ENCODE measurements at regions not wholly inside any gene's neighbourhood (a gene's known extent, or its start where the extent isn't known, plus 50 kb on each side); places are given as distances from the start of the nearest gene placed in this dataset.

DNA sequence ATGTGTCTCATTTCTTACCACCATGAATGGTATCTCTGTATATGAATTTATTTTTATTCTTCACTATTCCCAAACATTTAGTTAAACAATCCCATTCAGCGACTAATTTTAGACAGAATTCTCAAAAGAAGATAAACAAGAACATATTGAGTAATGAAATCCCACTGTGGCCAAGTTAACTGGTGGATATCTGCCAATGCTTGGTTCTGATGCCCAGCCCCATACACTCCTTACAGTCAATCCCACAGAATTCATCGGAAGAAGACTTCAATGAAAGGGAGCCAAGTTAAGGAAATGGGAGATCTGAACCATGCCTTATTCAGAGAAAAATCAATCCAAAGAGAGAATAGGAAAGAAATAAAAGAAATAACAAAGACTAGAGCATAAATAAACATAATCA is 518.0 kb downstream of the XPNPEP1 start:
- TF ChIP-seq EZH2 (IDR thresholded peaks at IDR 0.05), result no peak
- no peak for TF ChIP-seq POLR2AphosphoS5 (IDR thresholded peaks at IDR 0.05; ENCODE audit: borderline replicate concordance, low read depth, low read length)
- TF ChIP-seq FOXP2 (optimal IDR thresholded peaks at IDR 0.05; ENCODE audit: control extremely low read depth, extremely low read length, insufficient read depth), result no peak

All from SK-N-MC (cell line).